HCT116 (cell line): ENCODE measurements at regions not wholly inside any gene's neighbourhood (a gene's known extent, or its start where the extent isn't known, plus 50 kb on each side); places are given as distances from the start of the nearest gene placed in this dataset.

Source experiments
- ATAC-seq: fragments of 200-7000 bp; cut with Tn5 transposase; 2 replicates; pipeline ENCODE4 v1.9.1; 2020; ENCODE audit warnings: mild to moderate bottlenecking, moderate library complexity
- BruUV-seq: library from RNA; stranded (reverse); fragments of 400-500 nt; replicated peaks from 2 replicates; lab custom pipeline; 2021; lab: Mats Ljungman, UMichigan
- CTCF ChIA-PET: fragments of 300-600 bp; sonication (Branson Sonifier 250); formaldehyde crosslinking; loops from one replicate; lab custom pipeline; 2021; ENCODE audit warnings: antibody characterized with exemption; lab: Charles Lee
- POLR2A ChIA-PET: fragments of 300-600, 350-600 bp; sonication (Branson Sonifier 250); formaldehyde crosslinking; loops from one replicate; lab custom pipeline; 2021; ENCODE audit warnings: antibody characterized with exemption; lab: Charles Lee
- RAD21 ChIA-PET, 2 experiments: fragments of 300-600 bp; sonication (Branson Sonifier 250); formaldehyde crosslinking; loops; one replicate each; lab custom pipeline; 2023; ENCODE audit warnings: low total read pairs in 2 of 2; ENCODE audit not compliant: uncharacterized antibody in 2 of 2, unreplicated experiment in 2 of 2, low non-redundant PET in 1 of 2; lab: Charles Lee
- DNase-seq: peaks from one replicate; pipeline ENCODE4 v3.0.0-alpha.2; 2010; ENCODE audit warnings: low read depth, low spot score
- H2AFZ ChIP-seq: fragments of 200-600 bp; shearing (Covaris generic), sonication (generic); 2 replicates; pipeline ENCODE4 v1.6.1; 2017; ENCODE audit warnings: low read depth, mixed run types, mixed read lengths, antibody characterized with exemption, low read length; ENCODE audit not compliant: poor library complexity, severe bottlenecking
- H3K27ac ChIP-seq: 2 replicates; pipeline ENCODE4 v1.5.1; 2012; ENCODE audit warnings: low read depth, low read length
- H3K27me3 ChIP-seq: fragments of 200-600 bp; sonication (generic); 2 replicates; pipeline ENCODE4 v1.6.1; 2016; ENCODE audit warnings: mixed run types, low read length, mixed read lengths; ENCODE audit not compliant: insufficient read depth
- H3K36me3 ChIP-seq, 2 experiments: fragments of 200-500 bp in 1 of 2; fragments of 200-600 bp in 1 of 2; sonication (Bioruptor generic) in 1 of 2; sonication (generic) in 1 of 2; 2 replicates each; pipeline versions ENCODE4 v1.5.1 to v1.6.1; 2014 to 2016; ENCODE audit warnings: low read length in 2 of 2, inconsistent platforms in 1 of 2, mixed read lengths in 1 of 2, mixed run types in 1 of 2; ENCODE audit not compliant: insufficient read depth in 2 of 2, control insufficient read depth in 1 of 2
- H3K4me1 ChIP-seq, 2 experiments: fragments of 200-600 bp in 1 of 2; sonication (generic) in 1 of 2; 2 replicates each; pipeline versions ENCODE4 v1.5.1 to v1.6.1; 2012 to 2017; ENCODE audit warnings: low read length in 2 of 2, inconsistent platforms in 1 of 2, mild to moderate bottlenecking in 1 of 2, mixed read lengths in 1 of 2, mixed run types in 1 of 2, moderate library complexity in 1 of 2; ENCODE audit not compliant: insufficient read depth in 2 of 2, control insufficient read depth in 1 of 2
- H3K4me2 ChIP-seq: fragments of 200-600 bp; sonication (generic); 2 replicates; pipeline ENCODE4 v1.6.1; 2017; ENCODE audit warnings: mixed run types, low read length, mixed read lengths
- H3K4me3 ChIP-seq, 2 experiments: fragments of 200-600 bp in 1 of 2; sonication (generic) in 1 of 2; replicated peaks in 1 of 2; 2 replicates each; pipeline ENCODE4 v1.5.1; 2011 to 2016; ENCODE audit warnings: low read length in 2 of 2, control low read depth in 1 of 2, low read depth in 1 of 2, mild to moderate bottlenecking in 1 of 2, mixed read lengths in 1 of 2, mixed run types in 1 of 2
- H3K79me2 ChIP-seq: fragments of 200-600 bp; sonication (generic); 2 replicates; pipeline ENCODE4 v1.6.1; 2017; ENCODE audit warnings: mild to moderate bottlenecking, mixed run types, low read length, moderate library complexity, mixed read lengths; ENCODE audit not compliant: insufficient read depth
- H3K9ac ChIP-seq: fragments of 200-600 bp; sonication (generic); 2 replicates; pipeline ENCODE4 v1.6.1; 2016; ENCODE audit warnings: low read length, mixed read lengths
- H3K9me2 ChIP-seq: fragments of 200-600 bp; sonication (generic), shearing (Covaris generic); 2 replicates; pipeline ENCODE4 v1.6.1; 2017; ENCODE audit warnings: mixed run types, mild to moderate bottlenecking, moderate library complexity; ENCODE audit not compliant: insufficient read depth
- H3K9me3 ChIP-seq, 2 experiments: fragments of 200-500 bp in 1 of 2; fragments of 200-600 bp in 1 of 2; sonication (Bioruptor generic) in 1 of 2; sonication (generic) in 1 of 2; 2 replicates each; pipeline ENCODE4 v1.6.1; 2014 to 2017; ENCODE audit warnings: low read length in 2 of 2, mixed read lengths in 2 of 2, inconsistent platforms in 1 of 2, low read depth in 1 of 2, mild to moderate bottlenecking in 1 of 2, mixed run types in 1 of 2, moderate library complexity in 1 of 2; ENCODE audit not compliant: control insufficient read depth in 1 of 2, insufficient read depth in 1 of 2
- H4K20me1 ChIP-seq: fragments of 200-600 bp; sonication (generic), shearing (Covaris generic); 2 replicates; pipeline ENCODE4 v1.6.1; 2017; ENCODE audit warnings: mixed run types, mild to moderate bottlenecking, moderate library complexity; ENCODE audit not compliant: insufficient read depth
- EGR1 ChIP-seq: IDR thresholded peaks from 2 replicates; pipeline ENCODE4 v1.6.1; 2012; ENCODE audit warnings: low read depth
- JUND ChIP-seq: IDR thresholded peaks from 2 replicates; pipeline ENCODE4 v1.6.1; 2012
- RAD21 ChIP-seq: IDR thresholded peaks from 2 replicates; pipeline ENCODE4 v1.6.1; 2012; ENCODE audit warnings: low read depth, mild to moderate bottlenecking
- TCF7L2 ChIP-seq: IDR thresholded peaks from 2 replicates; pipeline ENCODE4 v1.7.0; 2011; ENCODE audit warnings: borderline replicate concordance, inconsistent platforms; ENCODE audit not compliant: insufficient read depth, insufficient read length; ENCODE audit errors: extremely low read depth
- YY1 ChIP-seq: IDR thresholded peaks from 2 replicates; pipeline ENCODE4 v1.6.1; 2011; ENCODE audit warnings: low read length, low read depth, moderate library complexity, mild to moderate bottlenecking; ENCODE audit not compliant: insufficient replicate concordance; ENCODE audit errors: extremely low read depth
- intact Hi-C: fragments of 100-400 bp; cut with micrococcal nuclease; formaldehyde crosslinking; loops from 2 replicates; pipeline ENCODE4 v1.10.0; 2022

- Histone ChIP-seq H3K4me2 (peak overlapping the region; percentile 19), H3K36me3 (no peaks in the 10 kb centered on the region), H3K9ac (no peak overlapping the region), H3K9me2 (no peaks in the 10 kb centered on the region), H3K4me1 (peaks cover 27 to 46% of the 10 kb centered on the region in 2 experiments), H3K27ac (no peak overlapping the region), H3K27me3 (peaks cover 4% of the 10 kb centered on the region; the same call in 1 of the 2 replicates), H2AFZ (no peak overlapping the region), H3K9me3 (peaks cover 0 to 2% of the 10 kb centered on the region in 2 experiments; a peak in 1 of 4 replicates), H4K20me1 (no peaks in the 10 kb centered on the region), H3K4me3 (no peak overlapping the region), H3K79me2 (no peaks in the 10 kb centered on the region)
- no peak for DNase-seq
- ChIA-PET RAD21 (no interaction called here), CTCF (no interaction called here)
- BruUV-seq = no TSS peak
- intact Hi-C loops = no loop called here
- peak; percentile 20; the same call in 1 of the 2 replicates for ATAC-seq
- TF ChIP-seq YY1 = no peak
- TF ChIP-seq EGR1 = peak; percentile 38; the same call in 1 of the 2 replicates
- TF ChIP-seq, all 23 proteins: peak for 1
- POLR2A ChIA-PET = no interaction called here
Observed at GRCh38 chr21:41634211-41634694, 126.3 kb upstream of the TMPRSS2 start.

GRCh38 chr21:41633627-41634026, 125.7 kb upstream of the TMPRSS2 start:
- Histone ChIP-seq H3K9ac (no peak overlapping the region), H3K9me3 (peaks cover 0 to 5% of the 10 kb centered on the region in 2 experiments; a peak in 1 of 4 replicates), H3K4me1 (peaks cover 27 to 46% of the 10 kb centered on the region in 2 experiments), H3K27me3 (peaks cover 4% of the 10 kb centered on the region; the same call in 1 of the 2 replicates), H3K4me2 (0 out of 2 replicates have a peak overlapping the region, but pooled peaks have one; percentile 19), H4K20me1 (no peaks in the 10 kb centered on the region), H3K9me2 (no peaks in the 10 kb centered on the region), H3K79me2 (no peaks in the 10 kb centered on the region), H3K27ac (no peak overlapping the region), H3K4me3 (no peak overlapping the region)
- ChIA-PET CTCF (no interaction called here), RAD21 (no interaction called here), POLR2A (interaction anchor here (1.5 kb wide), 1 partner anchor 8 kb away, joined by 4 read pairs; no protein-coding TSS in a partner anchor)
- ATAC-seq = no peak
- intact Hi-C loops = no loop called here
- BruUV-seq = no TSS peak
- DNase-seq = no peak
- TF ChIP-seq RAD21 (no peak), JUND (no peak), TCF7L2 (no peak)
- TF ChIP-seq, all 23 proteins: peak for 0
- Histone ChIP-seq H3K36me3 (no peaks in the 10 kb centered on the region), H2AFZ (no peak overlapping the region)
